IMR-90 (cell line): ENCODE measurements at regions not wholly inside any gene's neighbourhood (a gene's known extent, or its start where the extent isn't known, plus 50 kb on each side); places are given as distances from the start of the nearest gene placed in this dataset.

Experiments used
- ATAC-seq: fragments of 200-7000 bp; cut with Tn5 transposase; 2 replicates; pipeline ENCODE4 v1.9.1; 2020; ENCODE audit warnings: low read depth, mild to moderate bottlenecking, moderate library complexity
- BruUV-seq: library from RNA; stranded (reverse); fragments of 400-500 nt; replicated peaks from 2 replicates; lab custom pipeline; 2021; lab: Mats Ljungman, UMichigan
- CTCF ChIA-PET: fragments of 300-600 bp; formaldehyde crosslinking; extraction: SDS; loops from one replicate; lab custom pipeline; 2021; ENCODE audit warnings: antibody characterized with exemption; lab: Yijun Ruan, JAX
- POLR2A ChIA-PET: fragments of 300-600 bp; sonication (Branson Sonifier 250); formaldehyde crosslinking; loops from one replicate; lab custom pipeline; 2022; ENCODE audit warnings: antibody characterized with exemption; ENCODE audit not compliant: unreplicated experiment; lab: Charles Lee
- DNase-seq: peaks from one replicate; pipeline ENCODE4 v3.0.0; 2013
- H2AFZ ChIP-seq: replicated peaks from 2 replicates; pipeline ENCODE3; 2013; ENCODE audit warnings: low read length, mild to moderate bottlenecking; ENCODE audit not compliant: poor library complexity
- H2AK5ac ChIP-seq: 2 replicates; pipeline ENCODE4 v1.6.1; 2013; ENCODE audit warnings: low read depth, low read length, inconsistent platforms
- H2AK9ac ChIP-seq: replicated peaks from 2 replicates; pipeline ENCODE3; 2013; ENCODE audit warnings: mild to moderate bottlenecking, low read depth, low read length, moderate library complexity; ENCODE audit not compliant: poor library complexity
- H2BK120ac ChIP-seq: 2 replicates; pipeline ENCODE4 v1.6.1; 2013; ENCODE audit warnings: low read depth, low read length, inconsistent platforms
- H2BK15ac ChIP-seq: 3 replicates; pipeline ENCODE4 v1.6.1; 2013; ENCODE audit warnings: low read depth, low read length, inconsistent platforms
- H2BK20ac ChIP-seq: 2 replicates; pipeline ENCODE4 v1.6.1; 2013; ENCODE audit warnings: low read depth, mild to moderate bottlenecking, inconsistent platforms, low read length, moderate library complexity
- H2BK5ac ChIP-seq: 2 replicates; pipeline ENCODE4 v1.6.1; 2013; ENCODE audit warnings: mild to moderate bottlenecking, low read depth, low read length, inconsistent platforms; ENCODE audit not compliant: poor library complexity, severe bottlenecking
- H3K14ac ChIP-seq: replicated peaks from 2 replicates; pipeline ENCODE4 v1.6.1; 2013; ENCODE audit warnings: low read depth, low read length, inconsistent platforms
- H3K18ac ChIP-seq: 2 replicates; pipeline ENCODE4 v1.6.1; 2013; ENCODE audit warnings: low read depth, low read length, control low read depth
- H3K23ac ChIP-seq: 2 replicates; pipeline ENCODE4 v1.6.1; 2013; ENCODE audit warnings: low read depth, low read length, inconsistent platforms
- H3K27ac ChIP-seq: 2 replicates; pipeline ENCODE4 v1.5.1; 2013; ENCODE audit warnings: mild to moderate bottlenecking, control low read depth, low read length; ENCODE audit not compliant: insufficient read depth
- H3K27me3 ChIP-seq: 2 replicates; pipeline ENCODE4 v1.6.1; 2013; ENCODE audit warnings: low read length; ENCODE audit not compliant: control insufficient read depth, insufficient read depth
- H3K36me3 ChIP-seq: 2 replicates; pipeline ENCODE4 v1.6.1; 2013; ENCODE audit warnings: low read length, mixed read lengths; ENCODE audit not compliant: control insufficient read depth, insufficient read depth
- H3K4ac ChIP-seq: 2 replicates; pipeline ENCODE4 v1.6.1; 2013; ENCODE audit warnings: low read depth, low read length, inconsistent platforms
- H3K4me1 ChIP-seq: 2 replicates; pipeline ENCODE4 v1.6.1; 2013; ENCODE audit warnings: low read length, mixed read lengths; ENCODE audit not compliant: control insufficient read depth, insufficient read depth
- H3K4me2 ChIP-seq: 2 replicates; pipeline ENCODE4 v1.6.1; 2013; ENCODE audit warnings: low read depth, mild to moderate bottlenecking, control low read depth, low read length, moderate library complexity
- H3K4me3 ChIP-seq: 2 replicates; pipeline ENCODE4 v1.5.1; 2013; ENCODE audit warnings: low read depth, mild to moderate bottlenecking, control low read depth, low read length, moderate library complexity; ENCODE audit not compliant: insufficient read depth
- H3K56ac ChIP-seq: 2 replicates; pipeline ENCODE4 v1.6.1; 2013; ENCODE audit warnings: low read length, inconsistent platforms; ENCODE audit not compliant: insufficient read depth; ENCODE audit errors: extremely low read depth
- H3K79me1 ChIP-seq, 2 experiments: 2 replicates each; pipeline ENCODE4 v1.6.1; 2013; ENCODE audit warnings: low read length in 2 of 2, inconsistent platforms in 1 of 2, low read depth in 1 of 2
- H3K9ac ChIP-seq: 2 replicates; pipeline ENCODE4 v1.6.1; 2013; ENCODE audit warnings: low read depth, low read length, control low read depth
- H3K9me1 ChIP-seq: 2 replicates; pipeline ENCODE4 v1.6.1; 2013; ENCODE audit warnings: low read length, inconsistent platforms; ENCODE audit not compliant: insufficient read depth
- H3K9me3 ChIP-seq: 2 replicates; pipeline ENCODE4 v1.6.1; 2013; ENCODE audit warnings: low read length; ENCODE audit not compliant: control insufficient read depth, insufficient read depth
- H4K20me1 ChIP-seq: 2 replicates; pipeline ENCODE4 v1.6.1; 2013; ENCODE audit warnings: low read length, inconsistent platforms; ENCODE audit not compliant: insufficient read depth
- H4K5ac ChIP-seq: 2 replicates; pipeline ENCODE4 v1.6.1; 2013; ENCODE audit warnings: mild to moderate bottlenecking, low read depth, low read length, control low read depth
- H4K8ac ChIP-seq, 2 experiments: 2 replicates each; pipeline ENCODE4 v1.6.1; 2013; ENCODE audit warnings: low read depth in 2 of 2, low read length in 2 of 2, control low read depth in 1 of 2, inconsistent platforms in 1 of 2
- H4K91ac ChIP-seq: 2 replicates; pipeline ENCODE4 v1.6.1; 2013; ENCODE audit warnings: low read depth, low read length, inconsistent platforms; ENCODE audit not compliant: insufficient read depth
- BHLHE40 ChIP-seq: fragments of 150-350 bp; IDR thresholded peaks from 2 replicates; pipeline ENCODE4 v1.6.1; 2016; ENCODE audit warnings: mild to moderate bottlenecking, low read depth, low read length
- CHD1 ChIP-seq: IDR thresholded peaks from 2 replicates; pipeline ENCODE4 v1.6.1; 2012; ENCODE audit warnings: low read depth, low read length, improper control_type of control experiment
- RCOR1 ChIP-seq: IDR thresholded peaks from 2 replicates; pipeline ENCODE4 v1.6.1; 2012; ENCODE audit warnings: mild to moderate bottlenecking, low read length, improper control_type of control experiment; ENCODE audit not compliant: insufficient replicate concordance
- WGBS, 2 experiments: methylation state at CpG; one replicate each; pipeline versions ENCODE4 v1.1.5 to v1.1.7; 2013; ENCODE audit warnings: missing lambda C conversion rate in 2 of 2; ENCODE audit not compliant: insufficient read length in 1 of 2; ENCODE audit errors: extremely low coverage in 2 of 2; 5-methylcytosine and 5-hydroxymethylcytosine counted together
- dilution Hi-C: fragments of 300-500 bp; cut with HindIII; formaldehyde crosslinking; loops from one replicate; pipeline ENCODE4 v1.14.3; 2018; ENCODE audit warnings: low sequenced_read_pairs; ENCODE audit not compliant: unreplicated experiment
- in situ Hi-C: fragments of 300-500 bp; cut with MboI; formaldehyde crosslinking; loops from 3 replicates; pipeline ENCODE4 v1.14.3; 2019; ENCODE audit warnings: low sequenced_read_pairs, inconsistent platforms, mixed read lengths
- intact Hi-C: fragments of 100-400 bp; cut with micrococcal nuclease; formaldehyde crosslinking; loops from 2 replicates; pipeline ENCODE4 v1.10.0; 2022

GRCh38 chr6:15810618-15811017, 147.8 kb upstream of the DTNBP1 start:
- TF ChIP-seq CHD1 = no peak
- TF ChIP-seq RCOR1 = no peak
- no peak for TF ChIP-seq BHLHE40
- Histone ChIP-seq H3K56ac (no peak overlapping the region), H4K5ac (no peak overlapping the region), H3K36me3 (no peaks in the 10 kb centered on the region), H3K4me2 (no peak overlapping the region), H2AK5ac (no peak overlapping the region), H3K23ac (no peak overlapping the region), H3K27me3 (no peaks in the 10 kb centered on the region; the same call in 1 of the 2 replicates), H2BK120ac (no peak overlapping the region), H2AFZ (no peak overlapping the region), H3K9me1 (no peaks in the 10 kb centered on the region), H3K4me1 (no peaks in the 10 kb centered on the region), H4K20me1 (no peaks in the 10 kb centered on the region), H3K79me1 (no peaks in the 10 kb centered on the region), H3K4ac (no peak overlapping the region), H2BK5ac (no peak overlapping the region), H4K91ac (no peak overlapping the region), H3K9ac (no peak overlapping the region), H2AK9ac (no peak overlapping the region), H3K14ac (no peak overlapping the region), H3K4me3 (no peak overlapping the region), H4K8ac (no peak overlapping the region), H3K18ac (no peak overlapping the region), H3K9me3 (no peaks in the 10 kb centered on the region), H2BK15ac (no peak overlapping the region), H3K27ac (no peak overlapping the region), H2BK20ac (no peak overlapping the region)
- BruUV-seq = no TSS peak
- intact Hi-C loops = no loop called here
- in situ Hi-C loops = no loop called here
- ChIA-PET POLR2A (no interaction called here), CTCF (no interaction called here)
- ATAC-seq (no peak), DNase-seq (no peak)
- WGBS, 2 experiments = no CpG with 5 or more reads among the region's 1 CpG
- dilution Hi-C loops = no loop called here
